Thymus (tissue), 11 donors: ENCODE measurements at regions not wholly inside any gene's neighbourhood (a gene's known extent, or its start where the extent isn't known, plus 50 kb on each side); places are given as distances from the start of the nearest gene placed in this dataset.
A peak's percentile ranks its signal among the peaks of the same experiment; 100 is the strongest.

Experiments used
- DNase-seq, 9 donors: peaks; one replicate each; pipeline ENCODE4 v3.0.0-alpha.2; 2013; ENCODE audit warnings: low spot score in 9 of 9, low read depth in 6 of 9, missing footprints in 1 of 9
- H3K27ac ChIP-seq, 2 donors: one replicate each; pipeline ENCODE4 v1.5.1; 2013; ENCODE audit warnings: control low read depth in 1 of 2, low read depth in 1 of 2, low read length in 1 of 2, mild to moderate bottlenecking in 1 of 2, moderate library complexity in 1 of 2
- H3K27me3 ChIP-seq, 2 donors: one replicate each; pipeline ENCODE4 v1.5.1; 2013; ENCODE audit warnings: low read length in 1 of 2; ENCODE audit not compliant: control insufficient read depth in 2 of 2, insufficient read depth in 1 of 2
- H3K36me3 ChIP-seq, 2 donors: one replicate each; pipeline ENCODE4 v1.5.1; 2013; ENCODE audit warnings: low read length in 1 of 2, mild to moderate bottlenecking in 1 of 2, moderate library complexity in 1 of 2; ENCODE audit not compliant: control insufficient read depth in 2 of 2, insufficient read depth in 2 of 2
- H3K4me1 ChIP-seq, 2 donors: one replicate each; pipeline ENCODE4 v1.5.1; 2013; ENCODE audit warnings: low read length in 2 of 2; ENCODE audit not compliant: control insufficient read depth in 2 of 2, insufficient read depth in 2 of 2
- H3K4me3 ChIP-seq, 2 donors: one replicate each; pipeline ENCODE4 v1.5.1; 2013; ENCODE audit warnings: low read length in 2 of 2, control low read depth in 1 of 2, mild to moderate bottlenecking in 1 of 2
- H3K9me3 ChIP-seq, 2 donors: one replicate each; pipeline ENCODE4 v1.5.1; 2013; ENCODE audit warnings: low read length in 1 of 2, mild to moderate bottlenecking in 1 of 2; ENCODE audit not compliant: control insufficient read depth in 2 of 2, insufficient read depth in 1 of 2
- WGBS: extraction: QIAGEN DNeasy Blood & Tissue Kit; methylation state at CpG from one replicate; pipeline ENCODE4 v1.1.7; 2013; 5-methylcytosine and 5-hydroxymethylcytosine counted together
- donor health status: healthy.

- no peaks in the 10 kb centered on the region for H3K36me3 ChIP-seq
- no peak overlapping the region for H3K27ac ChIP-seq
- no peaks in the 10 kb centered on the region for H3K9me3 ChIP-seq
Measured at GRCh38 chr7:41793556-41793955, 90.7 kb upstream of the INHBA start.

GRCh38 chr7:41792120-41792519 is 89.2 kb upstream of the INHBA start:
- 98% methylated on average over 5 of the region's 5 CpGs for WGBS
- H3K4me3 ChIP-seq: no peak overlapping the region
- no peaks in the 10 kb centered on the region for H3K27me3 ChIP-seq
- no peaks in the 10 kb centered on the region for H3K9me3 ChIP-seq
- no peak for DNase-seq
- H3K4me1 ChIP-seq: no peaks in the 10 kb centered on the region
- no peak overlapping the region for H3K27ac ChIP-seq
- no peaks in the 10 kb centered on the region for H3K36me3 ChIP-seq

More at GRCh38 chr7:41793556-41793955, 90.7 kb upstream of the INHBA start:
- H3K27me3 ChIP-seq: no peaks in the 10 kb centered on the region
- H3K4me1 ChIP-seq: no peaks in the 10 kb centered on the region
- DNase-seq: no peak
- H3K4me3 ChIP-seq: no peak overlapping the region

- no peak overlapping the region for H3K4me3 ChIP-seq
- H3K9me3 ChIP-seq: no peaks in the 10 kb centered on the region
- no peak overlapping the region for H3K27ac ChIP-seq
- no peaks in the 10 kb centered on the region for H3K27me3 ChIP-seq
- no peak for DNase-seq
- no peaks in the 10 kb centered on the region for H3K4me1 ChIP-seq
- WGBS: 95% methylated on average over 3 of the region's 3 CpGs
- no peaks in the 10 kb centered on the region for H3K36me3 ChIP-seq
Measured at GRCh38 chr7:41788556-41788955, 85.7 kb upstream of the INHBA start.

- Histone ChIP-seq H3K36me3 (no peaks in the 10 kb centered on the region), H3K9me3 (no peaks in the 10 kb centered on the region), H3K27ac (no peak overlapping the region), H3K4me3 (no peak overlapping the region), H3K4me1 (no peaks in the 10 kb centered on the region), H3K27me3 (no peaks in the 10 kb centered on the region)
- 96% methylated on average over 2 of the region's 2 CpGs for WGBS
- no peak for DNase-seq
Measured at GRCh38 chr7:41787651-41788350, 84.9 kb upstream of the INHBA start.

- 95% methylated on average over 5 of the region's 5 CpGs for WGBS
- Histone ChIP-seq H3K36me3 (no peaks in the 10 kb centered on the region), H3K27me3 (no peaks in the 10 kb centered on the region), H3K4me3 (no peak overlapping the region), H3K27ac (no peak overlapping the region), H3K9me3 (no peaks in the 10 kb centered on the region), H3K4me1 (no peaks in the 10 kb centered on the region)
- DNase-seq: no peak
Measured at GRCh38 chr7:41786944-41787343, 84.1 kb upstream of the INHBA start.

GRCh38 chr7:41786404-41786803 is 83.5 kb upstream of the INHBA start:
- H3K27me3 ChIP-seq: no peaks in the 10 kb centered on the region
- H3K9me3 ChIP-seq: no peaks in the 10 kb centered on the region
- WGBS: 97% methylated on average over 2 of the region's 2 CpGs
- no peaks in the 10 kb centered on the region for H3K36me3 ChIP-seq
- DNase-seq: no peak
- no peak overlapping the region for H3K4me3 ChIP-seq
- no peak overlapping the region for H3K27ac ChIP-seq
- H3K4me1 ChIP-seq: no peaks in the 10 kb centered on the region

- 96% methylated on average over 5 of the region's 5 CpGs for WGBS
- H3K27ac ChIP-seq: no peak overlapping the region
- no peaks in the 10 kb centered on the region for H3K4me1 ChIP-seq
- H3K36me3 ChIP-seq: no peaks in the 10 kb centered on the region
- no peak overlapping the region for H3K4me3 ChIP-seq
- H3K9me3 ChIP-seq: no peaks in the 10 kb centered on the region
- H3K27me3 ChIP-seq: no peaks in the 10 kb centered on the region
- DNase-seq: no peak
Measured at GRCh38 chr7:41785840-41786239, 83.0 kb upstream of the INHBA start.

GRCh38 chr7:41785265-41785664 is 82.4 kb upstream of the INHBA start:
- no peaks in the 10 kb centered on the region for H3K36me3 ChIP-seq
- no peaks in the 10 kb centered on the region for H3K27me3 ChIP-seq
- no peaks in the 10 kb centered on the region for H3K4me1 ChIP-seq
- no peak for DNase-seq
- no peak overlapping the region for H3K4me3 ChIP-seq
- H3K9me3 ChIP-seq: no peaks in the 10 kb centered on the region
- no peak overlapping the region for H3K27ac ChIP-seq

- whole genome bisulfite sequencing: 92% methylated on average over 2 of the region's 2 CpGs
- peak in 1 of 9 donors; percentile 3 for DNase-seq
- Histone ChIP-seq H3K27me3 (no peaks in the 10 kb centered on the region), H3K4me1 (no peaks in the 10 kb centered on the region), H3K9me3 (no peaks in the 10 kb centered on the region), H3K27ac (no peak overlapping the region), H3K36me3 (no peaks in the 10 kb centered on the region), H3K4me3 (no peak overlapping the region)
Measured at GRCh38 chr7:41779918-41780317, 77.0 kb upstream of the INHBA start.
